Esophagus muscularis mucosa (tissue), 4 donors: ENCODE measurements at regions not wholly inside any gene's neighbourhood (a gene's known extent, or its start where the extent isn't known, plus 50 kb on each side); places are given as distances from the start of the nearest gene placed in this dataset.

Source experiments
- DNase-seq: peaks from one replicate; pipeline ENCODE4 v3.0.0-alpha.2; 2017; ENCODE audit errors: extremely low spot score
- H3K27ac ChIP-seq, 4 donors: fragments of 200-600 bp; sonication (generic); replicated peaks in 1 of 4; 1 replicate in 3 of 4; 2 replicates in 1 of 4; pipeline ENCODE4 v1.5.1; 2016 to 2019; ENCODE audit warnings: mild to moderate bottlenecking in 1 of 4
- H3K27me3 ChIP-seq, 4 donors: fragments of 200-600 bp; sonication (generic); one replicate each; pipeline versions ENCODE4 v1.5.1 to v1.6.0; 2016 to 2019
- H3K36me3 ChIP-seq, 4 donors: fragments of 200-600 bp; sonication (generic); one replicate each; pipeline ENCODE4 v1.5.1; 2016 to 2019
- H3K4me1 ChIP-seq, 4 donors: fragments of 200-600 bp; sonication (generic); one replicate each; pipeline ENCODE4 v1.5.1; 2016 to 2019
- H3K4me3 ChIP-seq, 4 donors: fragments of 200-600 bp; sonication (generic); 1 replicate in 2 of 4; 2 replicates in 2 of 4; pipeline ENCODE4 v1.5.1; 2016 to 2019; ENCODE audit warnings: mild to moderate bottlenecking in 4 of 4, moderate library complexity in 1 of 4
- H3K9me3 ChIP-seq, 4 donors: fragments of 200-600 bp; sonication (generic); 1 replicate in 3 of 4; 2 replicates in 1 of 4; pipeline ENCODE4 v1.5.1; 2016 to 2019
- EP300 ChIP-seq: sonication (generic); formaldehyde crosslinking; IDR thresholded peaks from one replicate; pipeline ENCODE4 v1.6.1; 2017; ENCODE audit warnings: antibody characterized with exemption
- POLR2A ChIP-seq: fragments of 450-650 bp; IDR thresholded peaks from one replicate; pipeline ENCODE4 v1.6.1; 2017; ENCODE audit warnings: antibody characterized with exemption, moderate library complexity, mild to moderate bottlenecking, low read depth
- POLR2AphosphoS5 ChIP-seq, 2 donors: sonication (generic); formaldehyde crosslinking; IDR thresholded peaks; one replicate each; pipeline ENCODE4 v1.6.1; 2017; ENCODE audit warnings: antibody characterized with exemption in 2 of 2
- WGBS: methylation state at CpG from one replicate; pipeline ENCODE4 v1.1.5; 2018; 5-methylcytosine and 5-hydroxymethylcytosine counted together
- intact Hi-C: fragments of 100-400 bp; cut with DNase I; formaldehyde crosslinking; loops from one replicate; pipeline ENCODE4 v1.15.1; 2023
- TF ChIP-seq, protein P1 (sequence below), 3 experiments: fragments of 200-600 bp in 2 of 3; fragments of 450-650 bp in 1 of 3; sonication (generic) in 2 of 3; IDR thresholded peaks; one replicate each; pipeline ENCODE4 v1.5.1; 2017 to 2019; ENCODE audit warnings: antibody characterized with exemption in 3 of 3, mild to moderate bottlenecking in 2 of 3, moderate library complexity in 1 of 3

DNA sequence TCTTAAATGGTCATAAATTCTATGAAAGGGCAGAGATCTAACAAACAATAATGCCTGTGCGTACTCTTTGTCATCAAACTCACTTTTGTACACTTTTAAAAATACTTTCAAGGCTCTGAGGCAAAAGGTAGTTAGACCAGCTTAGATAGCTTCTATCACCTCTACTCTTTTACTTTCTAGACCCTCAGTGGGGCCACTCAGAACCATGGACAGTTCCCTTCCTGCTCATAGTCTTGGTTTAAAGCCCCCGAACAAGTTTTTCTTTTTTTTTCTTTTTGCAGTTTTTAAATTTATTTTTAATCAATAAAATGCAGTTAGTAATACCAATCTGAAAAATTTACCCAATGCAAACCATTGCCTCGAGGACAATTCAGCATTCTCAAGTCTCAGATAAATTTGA, 460.5 kb upstream of the CNKSR2 start:
- no peaks in the 10 kb centered on the region for H3K9me3 ChIP-seq
- no peak overlapping the region for H3K27ac ChIP-seq
- no peaks in the 10 kb centered on the region for H3K27me3 ChIP-seq
- DNase-seq = no peak
- TF ChIP-seq POLR2A (no peak), POLR2AphosphoS5 (IDR thresholded peaks at IDR 0.05) (no peak), EP300 (no peak)
- TF ChIP-seq, protein P1, sequence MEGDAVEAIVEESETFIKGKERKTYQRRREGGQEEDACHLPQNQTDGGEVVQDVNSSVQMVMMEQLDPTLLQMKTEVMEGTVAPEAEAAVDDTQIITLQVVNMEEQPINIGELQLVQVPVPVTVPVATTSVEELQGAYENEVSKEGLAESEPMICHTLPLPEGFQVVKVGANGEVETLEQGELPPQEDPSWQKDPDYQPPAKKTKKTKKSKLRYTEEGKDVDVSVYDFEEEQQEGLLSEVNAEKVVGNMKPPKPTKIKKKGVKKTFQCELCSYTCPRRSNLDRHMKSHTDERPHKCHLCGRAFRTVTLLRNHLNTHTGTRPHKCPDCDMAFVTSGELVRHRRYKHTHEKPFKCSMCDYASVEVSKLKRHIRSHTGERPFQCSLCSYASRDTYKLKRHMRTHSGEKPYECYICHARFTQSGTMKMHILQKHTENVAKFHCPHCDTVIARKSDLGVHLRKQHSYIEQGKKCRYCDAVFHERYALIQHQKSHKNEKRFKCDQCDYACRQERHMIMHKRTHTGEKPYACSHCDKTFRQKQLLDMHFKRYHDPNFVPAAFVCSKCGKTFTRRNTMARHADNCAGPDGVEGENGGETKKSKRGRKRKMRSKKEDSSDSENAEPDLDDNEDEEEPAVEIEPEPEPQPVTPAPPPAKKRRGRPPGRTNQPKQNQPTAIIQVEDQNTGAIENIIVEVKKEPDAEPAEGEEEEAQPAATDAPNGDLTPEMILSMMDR (IDR thresholded peaks at IDR 0.05) = no peak
- intact Hi-C loops = no loop called here
- H3K4me1 ChIP-seq = no peaks in the 10 kb centered on the region
- H3K4me3 ChIP-seq = no peak overlapping the region
- H3K36me3 ChIP-seq = no peaks in the 10 kb centered on the region
- WGBS = 39% methylated on average over 3 of the region's 3 CpGs

DNA sequence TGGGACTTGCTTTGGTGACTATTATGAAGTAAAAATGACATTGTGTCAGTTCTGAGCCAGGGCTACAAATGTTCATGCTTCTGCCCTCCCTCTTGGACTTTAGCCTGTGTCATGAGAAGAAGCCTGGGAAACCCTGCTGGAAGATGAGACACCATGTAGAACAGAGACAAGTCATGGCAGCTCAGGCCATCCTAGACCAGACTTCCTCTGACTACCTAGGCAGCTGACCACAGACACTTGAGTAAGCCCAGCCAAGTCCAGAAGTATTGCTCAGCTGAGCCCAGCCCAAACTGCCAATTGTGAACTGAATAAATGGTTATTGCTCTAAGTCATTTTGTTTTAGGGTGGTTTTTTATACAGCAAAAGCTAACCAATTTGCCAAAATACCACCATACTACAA, 467.6 kb upstream of the CNKSR2 start:
- H3K4me1 ChIP-seq = no peaks in the 10 kb centered on the region
- H3K27me3 ChIP-seq = no peaks in the 10 kb centered on the region
- TF ChIP-seq POLR2A = no peak
- TF ChIP-seq POLR2AphosphoS5 (IDR thresholded peaks at IDR 0.05) = no peak
- TF ChIP-seq, protein P1 (IDR thresholded peaks at IDR 0.05) = no peak
- no peak for TF ChIP-seq EP300
- intact Hi-C loops = no loop called here
- H3K9me3 ChIP-seq = no peaks in the 10 kb centered on the region
- DNase-seq = no peak
- no peaks in the 10 kb centered on the region for H3K36me3 ChIP-seq
- H3K4me3 ChIP-seq = no peak overlapping the region
- no peak overlapping the region for H3K27ac ChIP-seq

DNA sequence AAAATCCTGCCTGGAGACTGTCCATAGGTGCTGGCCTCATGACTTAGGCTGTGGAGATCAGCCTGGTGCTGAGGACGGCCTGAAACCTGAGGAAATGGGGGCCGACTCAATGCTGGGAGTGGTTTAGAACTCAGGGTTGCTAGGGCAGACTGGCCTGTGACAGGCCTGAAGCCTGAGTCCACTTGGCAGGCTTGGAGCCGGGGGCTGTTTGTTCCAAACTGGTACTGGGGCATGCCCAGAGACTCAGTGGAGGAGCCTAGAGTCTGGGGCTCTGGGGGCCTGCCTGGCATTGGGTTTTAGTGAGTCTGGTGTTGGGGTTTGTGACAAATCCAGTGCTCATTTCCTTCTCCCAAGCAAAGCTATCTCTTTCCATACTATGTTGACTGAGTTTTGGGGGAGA, 489.7 kb upstream of the CNKSR2 start:
- Histone ChIP-seq H3K4me1 (no peaks in the 10 kb centered on the region), H3K9me3 (peaks cover 0 to 23% (median 0%) of the 10 kb centered on the region in 4 donors), H3K27me3 (no peaks in the 10 kb centered on the region), H3K27ac (no peak overlapping the region), H3K36me3 (no peaks in the 10 kb centered on the region), H3K4me3 (no peak overlapping the region)
- no peak for DNase-seq
- WGBS = no CpG with 5 or more reads among the region's 3 CpGs
- no peak for TF ChIP-seq EP300
- TF ChIP-seq POLR2A = no peak
- TF ChIP-seq, protein P1 (IDR thresholded peaks at IDR 0.05) = no peak
- no peak for TF ChIP-seq POLR2AphosphoS5 (IDR thresholded peaks at IDR 0.05)
- intact Hi-C loops = no loop called here

DNA sequence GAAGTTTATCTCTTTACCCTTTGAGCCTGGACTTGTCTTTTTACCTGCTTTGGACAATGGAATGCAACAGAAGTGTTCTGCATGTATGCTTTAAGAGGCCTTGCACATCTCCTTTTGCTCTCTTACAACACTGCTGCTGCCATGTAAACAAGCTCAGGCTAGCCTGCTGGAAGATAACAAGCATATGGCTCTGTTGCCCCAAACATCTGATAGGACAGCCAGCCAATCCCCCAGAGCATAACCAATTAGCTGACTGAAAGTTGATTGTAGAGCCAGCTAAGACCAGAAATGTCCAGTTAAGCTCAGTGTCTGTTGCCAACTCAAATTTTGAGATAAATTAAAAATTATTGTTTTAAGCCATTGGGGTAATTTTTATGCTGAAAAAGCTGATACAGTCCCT, 510.6 kb upstream of the CNKSR2 start:
- Histone ChIP-seq H3K36me3 (no peaks in the 10 kb centered on the region), H3K9me3 (peaks cover 0 to 10% (median 3%) of the 10 kb centered on the region in 4 donors), H3K4me1 (no peaks in the 10 kb centered on the region), H3K4me3 (no peak overlapping the region), H3K27me3 (no peaks in the 10 kb centered on the region), H3K27ac (no peak overlapping the region)
- no peak for DNase-seq
- TF ChIP-seq POLR2A = no peak
- no peak for TF ChIP-seq EP300
- no peak for TF ChIP-seq POLR2AphosphoS5 (IDR thresholded peaks at IDR 0.05)
- TF ChIP-seq, protein P1 (IDR thresholded peaks at IDR 0.05) = no peak
- intact Hi-C loops = no loop called here

DNA sequence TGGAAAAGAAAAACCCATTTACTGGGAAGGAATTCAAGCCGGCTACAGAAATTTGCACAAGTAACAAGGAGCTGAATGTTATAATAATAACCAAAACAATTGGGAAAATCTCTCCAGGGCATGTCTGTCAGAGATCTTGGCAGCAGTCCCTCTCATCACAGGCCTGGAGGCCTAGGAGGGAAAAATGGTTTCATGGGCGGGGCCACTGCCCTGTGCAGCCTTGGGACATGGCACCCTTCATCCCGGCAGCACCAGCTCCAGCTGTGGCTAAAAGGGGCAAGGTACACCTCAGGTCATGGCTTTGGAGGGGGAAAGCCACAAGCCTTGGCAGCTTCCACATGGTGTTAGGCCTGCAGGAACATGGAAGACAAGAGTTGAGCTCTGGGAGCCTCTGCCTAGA, 513.1 kb upstream of the CNKSR2 start:
- 81% methylated on average over 3 of the region's 3 CpGs for WGBS
- Histone ChIP-seq H3K4me1 (no peaks in the 10 kb centered on the region), H3K36me3 (no peaks in the 10 kb centered on the region), H3K4me3 (no peak overlapping the region), H3K27ac (no peak overlapping the region), H3K27me3 (no peaks in the 10 kb centered on the region), H3K9me3 (peaks cover 0 to 10% (median 3%) of the 10 kb centered on the region in 4 donors)
- no peak for DNase-seq
- intact Hi-C loops = no loop called here
- TF ChIP-seq, protein P1 (IDR thresholded peaks at IDR 0.05) = no peak
- TF ChIP-seq POLR2A (no peak), POLR2AphosphoS5 (IDR thresholded peaks at IDR 0.05) (no peak), EP300 (no peak)
